HS-27A (cell line): ENCODE measurements at regions not wholly inside any gene's neighbourhood (a gene's known extent, or its start where the extent isn't known, plus 50 kb on each side); places are given as distances from the start of the nearest gene placed in this dataset.

Experiments used
- DNase-seq: peaks from one replicate; pipeline ENCODE4 v3.0.0-alpha.2; 2012; ENCODE audit warnings: low read depth, missing footprints

DNA sequence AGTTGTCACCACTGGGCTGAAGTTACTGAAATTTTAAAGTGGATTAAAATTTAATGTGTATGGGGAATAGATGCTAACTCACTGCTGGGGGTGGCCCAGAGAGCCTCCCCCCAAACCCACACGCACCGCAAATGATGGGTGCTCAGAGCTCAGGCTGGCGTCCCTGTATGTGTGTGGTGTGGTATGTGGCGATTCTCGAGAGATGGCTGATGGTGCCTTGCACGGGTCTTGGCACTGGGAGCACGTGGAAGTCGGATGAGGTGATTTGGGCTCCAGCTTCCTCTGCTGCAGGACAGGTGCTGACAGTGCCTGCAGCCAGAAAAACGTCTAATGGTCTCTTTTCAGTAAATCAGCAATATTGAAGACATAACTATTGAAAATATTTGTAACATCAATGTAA, 1473.3 kb downstream of the TBC1D22A start:
- no peak for DNase-seq

DNA sequence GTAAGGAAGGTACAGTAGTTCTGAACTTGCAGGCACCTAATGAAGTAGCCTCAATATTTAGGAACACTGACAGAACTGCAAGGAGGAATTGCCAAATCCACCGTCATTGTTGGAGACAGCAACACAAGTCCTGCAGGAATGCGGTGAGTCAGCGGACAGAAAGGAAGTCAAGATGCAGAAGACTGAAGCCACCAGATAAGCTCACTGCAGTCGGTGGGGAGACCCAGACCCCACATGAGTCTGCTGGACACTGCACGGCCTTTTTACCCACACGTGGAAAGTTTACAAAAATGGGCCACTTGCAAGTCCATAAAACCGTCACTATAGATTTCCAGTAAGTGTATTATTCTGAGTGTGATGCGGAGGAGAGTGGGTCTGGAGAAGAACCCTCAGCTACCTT, 1471.6 kb downstream of the TBC1D22A start:
- no peak for DNase-seq

DNA sequence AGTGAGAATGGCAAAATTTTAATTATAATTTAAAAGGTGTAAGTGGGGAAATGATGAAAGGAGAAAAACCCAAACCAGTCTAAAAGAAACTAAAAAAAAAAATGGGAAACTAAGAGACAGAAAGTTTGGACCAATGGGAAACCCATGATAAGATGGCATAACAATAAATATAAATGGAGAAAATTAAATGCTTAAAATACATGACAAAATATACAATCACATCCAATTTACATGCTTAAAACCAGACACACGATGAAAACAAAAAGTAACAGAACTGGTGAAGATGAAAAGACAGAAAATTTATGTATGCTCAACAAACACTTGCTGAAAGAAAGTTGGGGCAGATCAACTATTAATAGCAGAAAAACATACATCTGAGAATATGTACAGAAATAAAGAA, 1471.1 kb downstream of the TBC1D22A start:
- DNase-seq, result no peak

DNA sequence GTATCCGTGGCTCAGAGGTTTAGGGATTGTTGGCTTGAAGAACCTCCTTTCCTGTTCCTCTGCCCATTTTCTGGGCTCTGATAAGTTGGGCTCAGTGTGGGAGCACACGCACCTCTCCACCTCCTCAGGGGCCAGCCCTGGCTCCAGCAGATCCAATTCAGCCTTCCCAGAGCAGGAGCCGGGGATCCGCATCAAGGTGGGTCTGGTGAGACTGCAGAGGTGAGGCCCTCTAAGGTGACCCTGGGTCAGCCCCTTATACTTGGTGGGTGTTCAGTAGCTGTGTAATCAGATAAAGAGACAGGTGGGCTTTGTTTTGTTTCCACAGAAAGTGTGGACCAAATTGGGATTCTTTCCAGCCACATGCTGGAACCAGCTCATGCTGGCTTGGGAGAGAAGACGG, 1466.0 kb downstream of the TBC1D22A start:
- DNase-seq, result no peak

DNA sequence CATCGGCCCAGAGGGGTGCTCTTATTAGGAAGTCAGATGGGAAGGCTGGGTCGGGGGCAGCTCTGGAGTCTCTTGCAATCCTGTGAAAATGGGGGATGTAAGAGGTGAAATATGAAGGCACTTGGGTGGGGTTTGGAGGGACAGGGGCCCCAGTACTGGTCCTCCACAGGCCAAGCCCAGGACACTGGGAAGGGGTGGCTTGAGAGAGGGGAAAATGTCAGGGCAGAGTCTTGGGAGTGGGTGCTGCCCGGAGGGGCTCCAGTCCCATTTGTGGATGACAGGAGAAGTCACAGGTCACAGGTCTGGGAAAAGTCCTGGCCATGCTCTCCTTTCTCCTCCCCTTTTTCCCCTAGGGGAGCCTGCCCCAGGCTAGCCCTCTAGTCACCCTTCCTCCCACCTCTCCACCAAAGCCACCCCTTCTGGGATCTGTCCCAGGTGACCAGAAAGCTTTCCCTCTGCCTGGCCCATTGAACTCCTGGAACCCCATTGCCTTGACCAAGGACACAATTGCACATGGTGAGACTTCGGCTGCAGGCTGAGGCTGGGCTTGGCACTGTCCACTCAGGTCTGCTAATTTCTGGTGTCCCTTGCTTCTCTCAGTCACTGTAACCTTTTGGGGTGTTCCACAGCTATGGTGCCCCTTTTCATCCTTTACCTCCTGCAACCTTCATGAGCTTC, 1465.0 kb downstream of the TBC1D22A start:
- DNase-seq, result no peak

DNA sequence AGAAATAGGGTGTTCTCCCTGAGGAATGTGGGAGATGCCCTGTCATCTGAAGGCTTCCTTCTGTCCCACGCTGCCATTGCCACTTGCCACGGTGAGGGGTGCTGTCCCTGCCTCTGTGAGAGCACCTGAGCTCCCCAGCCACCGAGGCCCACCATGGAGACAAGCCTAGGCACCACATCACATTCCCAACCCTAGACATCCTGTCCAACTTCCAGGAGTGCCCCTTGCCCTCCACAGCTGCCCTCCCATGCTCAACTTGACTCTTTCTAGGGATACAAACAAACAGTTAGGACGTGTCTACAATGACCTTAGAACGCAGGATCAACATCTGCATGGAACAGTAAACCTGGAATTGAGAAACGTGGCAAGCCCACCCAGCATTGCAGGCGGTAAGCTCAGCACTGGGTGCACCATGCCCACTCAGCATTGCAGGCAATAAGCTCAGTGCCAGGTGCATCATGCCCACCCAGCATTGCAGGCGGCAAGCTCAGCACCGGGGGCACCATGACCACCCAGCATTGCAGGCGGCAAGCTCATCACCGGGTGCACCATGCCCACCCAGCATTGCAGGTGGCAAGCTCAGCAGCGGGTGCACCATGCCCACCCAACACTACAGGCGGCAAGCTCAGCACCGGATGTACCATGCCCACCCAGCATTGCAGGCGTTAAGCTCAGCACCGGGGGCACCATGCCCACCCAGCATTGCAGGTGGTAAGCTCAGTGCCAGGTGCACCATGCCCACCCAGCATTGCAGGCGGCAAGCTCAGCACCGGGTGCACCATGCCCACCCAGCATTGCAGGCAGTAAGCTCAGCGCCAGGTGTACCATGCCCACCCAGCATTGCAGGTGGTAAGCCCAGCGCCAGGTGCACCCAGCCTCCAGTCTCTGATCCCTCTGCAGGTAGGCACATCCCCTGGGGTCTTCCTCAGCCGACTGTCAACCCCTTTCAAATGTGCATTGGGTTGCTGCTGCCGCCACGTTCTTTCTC, 1463.9 kb downstream of the TBC1D22A start:
- no peak for DNase-seq

DNA sequence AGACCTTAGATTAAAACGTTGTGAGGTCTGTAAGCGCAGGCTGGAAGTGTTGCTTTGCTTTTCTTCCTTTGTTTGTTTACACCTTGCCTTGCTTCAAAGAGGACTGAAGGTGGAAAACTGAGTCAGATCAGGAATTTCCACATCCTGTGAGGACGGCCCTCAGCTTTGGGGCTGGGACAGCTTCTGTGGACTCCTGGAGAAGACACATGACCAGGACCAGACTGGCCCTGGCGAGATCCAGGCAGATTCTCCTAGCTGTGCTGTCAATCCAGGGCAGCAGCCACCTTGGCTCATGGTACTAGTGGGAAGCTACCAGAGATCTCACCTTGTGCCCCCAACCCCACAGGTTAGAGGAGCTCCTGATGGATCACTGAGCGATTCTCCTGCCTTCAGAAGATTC, 1461.9 kb downstream of the TBC1D22A start:
- DNase-seq, result no peak

DNA sequence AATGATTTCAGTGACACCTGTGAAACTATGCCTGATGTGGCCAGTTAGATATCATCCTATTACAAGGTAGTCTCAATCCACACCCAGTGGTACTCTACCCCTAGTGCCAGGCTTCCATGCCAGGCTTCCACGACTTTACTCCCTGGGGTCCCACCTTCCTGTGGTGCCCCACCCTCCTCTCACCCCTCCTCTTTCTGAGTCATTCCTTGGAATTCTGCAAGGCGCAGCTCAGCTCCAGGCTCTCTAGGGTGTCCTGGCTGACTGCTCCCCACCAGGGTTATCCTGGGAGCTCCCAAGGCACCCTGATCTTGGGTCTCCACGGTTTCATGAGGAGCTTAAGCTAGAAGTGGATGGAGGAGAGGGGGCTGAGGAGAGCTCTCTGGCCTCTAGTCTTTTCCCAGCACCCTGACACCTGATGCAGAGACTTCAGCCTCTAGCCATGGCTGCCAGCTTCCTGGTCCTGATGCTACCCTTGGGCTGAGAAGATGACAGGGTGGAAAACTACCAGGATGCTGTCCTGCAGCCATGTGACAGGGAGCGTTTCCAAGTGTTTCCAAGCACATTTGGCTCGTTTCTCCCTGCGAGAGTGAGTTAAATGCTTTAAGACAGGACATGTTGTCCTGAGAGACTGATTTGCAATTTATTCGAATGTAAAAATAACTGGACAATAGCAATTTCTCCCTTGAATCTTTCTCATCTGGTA, 1461.2 kb downstream of the TBC1D22A start:
- DNase-seq, result no peak

DNA sequence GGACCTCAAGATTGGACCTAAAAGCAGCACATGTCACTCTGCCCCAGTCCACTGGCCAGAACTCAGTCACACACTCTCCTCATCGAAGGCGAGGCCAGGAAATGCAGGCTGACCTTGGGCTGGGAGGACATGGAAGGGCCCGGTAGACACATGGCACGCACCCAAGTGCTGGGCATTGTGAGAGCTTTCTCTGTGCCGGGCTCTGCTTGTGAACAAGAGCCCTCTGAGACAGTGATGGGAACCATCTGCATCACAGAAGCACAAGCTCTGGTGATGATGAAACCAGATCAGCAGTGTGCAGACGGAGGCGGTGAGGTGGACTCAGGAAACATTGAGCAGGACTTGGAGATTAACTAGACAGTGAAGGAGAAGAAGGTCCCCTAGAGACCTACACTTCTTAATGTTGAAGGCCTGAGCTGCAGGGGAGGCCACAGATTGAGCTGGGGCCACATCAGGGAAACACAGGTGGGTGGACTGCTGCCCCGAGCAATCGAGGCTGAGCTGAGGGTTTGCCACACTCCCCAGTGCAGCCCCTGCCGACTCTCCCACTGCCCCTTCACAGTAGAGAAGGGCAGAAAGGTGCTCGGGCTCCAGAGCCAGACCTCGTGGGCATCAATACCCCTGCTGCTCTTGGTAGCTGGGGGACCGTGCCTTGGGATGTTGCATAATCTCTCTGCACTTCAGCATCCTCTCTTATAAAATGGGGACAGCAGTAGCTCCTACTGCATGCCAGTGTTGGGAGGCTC, 1460.5 kb downstream of the TBC1D22A start:
- DNase-seq, result no peak

DNA sequence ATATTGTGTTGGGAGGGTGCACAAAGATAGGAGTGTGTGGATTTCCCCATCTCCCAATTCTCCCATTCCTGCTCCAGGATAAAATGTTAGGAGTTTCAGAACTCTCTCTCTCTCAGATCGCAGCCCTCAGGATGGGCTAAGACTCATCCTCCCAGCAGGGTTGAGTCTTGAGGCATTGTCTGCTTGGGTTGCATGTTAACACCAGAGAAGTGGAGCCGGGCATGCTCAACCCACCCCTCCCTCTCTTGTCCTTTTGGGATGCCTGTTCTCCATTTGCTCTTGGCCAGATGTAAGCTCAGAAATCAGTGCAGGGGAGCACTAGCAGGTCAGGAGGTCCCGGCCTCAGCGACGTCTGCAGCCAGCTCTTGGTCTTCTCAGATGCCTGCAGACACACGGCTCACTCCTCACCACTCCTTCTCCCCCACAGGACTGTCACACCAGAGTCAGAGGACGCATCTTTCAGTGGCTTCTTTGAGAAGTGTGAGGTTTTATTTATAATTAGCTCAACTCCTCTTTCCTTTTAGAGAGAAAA, 1456.5 kb downstream of the TBC1D22A start:
- no peak for DNase-seq

DNA sequence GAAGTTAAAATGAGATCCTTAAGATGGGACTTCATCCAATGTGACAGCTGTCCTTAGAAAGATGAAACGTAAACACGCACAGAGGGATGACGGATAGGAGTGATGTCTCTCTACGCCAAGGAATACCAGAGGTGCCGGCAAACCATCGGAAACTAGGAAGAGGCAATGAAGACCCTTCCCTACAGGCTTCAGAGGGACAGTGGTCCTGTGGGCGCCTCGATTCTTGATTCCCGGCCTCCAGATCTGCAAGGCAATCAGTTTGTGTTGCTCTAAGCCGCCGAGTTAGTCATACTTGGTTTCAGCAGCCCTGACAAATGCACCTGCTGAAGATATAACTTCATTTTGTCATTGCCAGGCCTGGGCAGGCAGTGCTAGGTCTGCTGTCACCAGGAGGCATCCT, 1455.1 kb downstream of the TBC1D22A start:
- DNase-seq, result no peak

DNA sequence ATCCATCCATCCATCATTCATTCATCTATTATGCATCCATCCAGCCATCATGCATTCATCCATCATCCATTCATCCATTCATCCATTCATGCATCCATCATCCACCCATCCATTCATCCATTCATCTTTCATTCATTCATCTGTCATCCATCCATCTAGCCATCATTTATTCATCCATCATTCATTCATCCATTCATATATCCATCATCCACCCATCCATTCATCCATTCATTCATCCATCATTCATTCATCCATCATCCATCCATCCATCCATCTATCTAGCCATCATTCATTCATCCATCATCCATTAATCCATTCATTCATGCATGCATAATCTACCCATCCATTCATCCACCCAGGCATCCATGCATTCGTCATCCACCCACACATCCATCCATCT, 1450.3 kb downstream of the TBC1D22A start:
- no peak for DNase-seq

DNA sequence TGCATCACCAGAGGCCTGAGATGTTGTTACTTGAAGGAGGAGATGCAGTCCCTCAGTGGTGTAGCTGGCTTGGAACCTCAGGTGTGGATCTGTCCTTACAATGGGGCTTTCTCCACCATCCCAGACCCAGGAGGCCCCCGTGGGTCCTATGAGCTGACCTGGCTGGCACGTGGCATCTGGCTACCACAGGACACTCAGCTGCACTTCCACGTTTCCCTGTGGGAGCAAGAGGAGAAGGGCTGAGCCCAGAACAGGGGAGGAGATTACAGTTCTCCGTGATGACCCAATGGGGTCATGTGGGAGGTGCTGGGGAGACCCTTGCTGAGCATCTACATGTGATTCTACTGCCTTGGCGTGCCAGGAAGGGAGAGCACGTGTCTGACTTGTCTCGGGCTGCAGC, 1448.4 kb downstream of the TBC1D22A start:
- no peak for DNase-seq

DNA sequence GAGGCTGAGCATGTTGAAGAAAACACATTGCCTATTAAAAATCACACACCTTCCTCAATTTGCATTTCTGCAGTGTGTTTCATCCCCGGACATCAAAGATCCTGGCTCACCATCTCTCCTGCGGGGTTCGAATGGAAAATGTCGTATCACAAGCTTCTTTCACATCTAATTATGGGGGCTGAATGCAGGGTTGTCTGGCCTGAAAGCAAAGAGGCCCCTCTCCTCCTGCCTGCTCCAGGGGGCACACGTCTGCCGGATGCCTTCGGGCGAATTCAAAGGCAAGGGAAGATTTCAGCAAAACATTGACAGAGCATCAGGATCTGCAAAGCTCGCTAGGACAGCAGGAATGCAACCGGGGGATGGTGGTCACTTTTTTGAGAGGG, 1447.7 kb downstream of the TBC1D22A start:
- no peak for DNase-seq

DNA sequence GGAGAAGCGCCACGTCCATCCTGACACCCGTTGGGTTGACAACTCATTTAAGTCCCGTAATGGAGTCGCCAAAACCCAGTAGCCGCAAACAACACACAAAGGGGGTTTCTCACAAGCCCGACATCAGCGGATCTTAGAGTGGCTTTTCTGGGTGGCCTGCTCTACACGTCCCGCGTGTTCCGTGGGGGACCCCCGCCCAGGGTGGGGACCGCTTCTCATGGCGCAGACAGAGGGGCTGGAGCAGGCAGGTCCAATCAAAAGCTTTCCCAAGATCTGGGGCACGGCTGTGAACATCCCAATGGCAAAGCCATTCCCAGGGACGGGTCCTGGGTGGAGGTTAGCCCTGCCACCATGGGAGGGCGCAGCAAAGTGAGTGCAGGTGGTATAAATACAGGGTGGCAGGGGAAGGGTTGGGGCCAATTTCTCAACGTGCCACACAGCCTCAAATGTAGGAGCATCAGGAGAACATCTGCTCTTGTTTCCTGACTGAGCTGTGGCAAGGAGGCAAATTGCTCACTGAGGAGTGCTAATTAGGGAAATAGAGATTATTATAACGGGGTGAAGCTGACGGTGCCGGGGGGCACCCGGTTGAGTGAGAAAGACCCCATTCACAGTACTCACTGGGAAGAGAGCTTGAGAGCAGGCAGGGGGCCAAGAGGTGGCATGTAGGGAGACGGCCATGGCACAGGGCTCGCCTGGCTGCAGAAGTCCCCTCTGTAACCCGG, 1447.2 kb downstream of the TBC1D22A start:
- no peak for DNase-seq

DNA sequence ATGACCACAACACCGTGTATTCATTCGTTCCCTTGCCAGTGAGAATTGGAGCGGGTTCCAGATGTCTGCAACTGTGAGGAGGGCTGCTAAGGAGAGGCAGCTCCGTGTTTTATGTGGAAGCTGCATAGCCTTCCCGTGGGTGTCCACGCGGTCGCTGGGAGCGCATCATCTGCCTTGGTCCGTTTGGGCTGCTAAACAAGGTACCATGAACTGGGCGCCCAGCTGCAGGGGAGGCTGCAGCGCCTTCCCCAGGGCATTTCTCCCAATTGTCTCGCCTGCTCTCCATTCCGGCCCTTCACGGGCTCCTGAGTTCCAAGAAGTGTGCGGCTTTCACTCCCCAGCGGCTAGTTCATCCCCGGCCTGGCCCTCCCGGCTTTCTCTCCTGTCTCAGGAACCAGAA, 1446.4 kb downstream of the TBC1D22A start:
- DNase-seq, result no peak

DNA sequence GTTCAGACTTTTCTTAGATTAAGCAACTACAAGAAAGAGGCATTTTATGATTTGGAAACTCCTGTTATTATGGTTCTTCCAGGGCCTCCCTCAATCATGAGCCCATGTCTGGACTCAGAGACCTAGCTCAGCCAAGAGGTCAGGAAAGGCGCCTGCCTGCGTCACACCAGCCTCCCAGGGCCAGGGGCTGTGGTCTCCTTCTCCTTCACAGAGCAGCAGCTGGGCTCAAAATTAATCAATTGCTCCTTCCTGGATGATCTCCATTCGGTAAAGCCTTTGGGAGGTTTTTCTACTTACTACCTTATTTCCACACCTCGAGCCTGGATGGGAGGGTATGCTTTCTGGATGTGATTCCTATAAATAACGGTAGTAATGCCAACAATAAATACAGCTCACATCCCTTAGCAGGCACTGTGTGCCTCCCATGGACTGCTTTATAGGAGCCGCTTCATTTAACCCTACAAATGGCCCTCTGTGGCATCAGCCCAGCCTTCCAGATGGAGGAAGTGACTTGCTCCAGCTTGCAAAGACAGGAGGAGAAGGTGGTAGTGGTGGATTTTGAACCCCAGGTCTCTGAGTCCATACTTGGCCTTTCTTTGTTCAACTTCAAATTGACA, 1445.6 kb downstream of the TBC1D22A start:
- no peak for DNase-seq

DNA sequence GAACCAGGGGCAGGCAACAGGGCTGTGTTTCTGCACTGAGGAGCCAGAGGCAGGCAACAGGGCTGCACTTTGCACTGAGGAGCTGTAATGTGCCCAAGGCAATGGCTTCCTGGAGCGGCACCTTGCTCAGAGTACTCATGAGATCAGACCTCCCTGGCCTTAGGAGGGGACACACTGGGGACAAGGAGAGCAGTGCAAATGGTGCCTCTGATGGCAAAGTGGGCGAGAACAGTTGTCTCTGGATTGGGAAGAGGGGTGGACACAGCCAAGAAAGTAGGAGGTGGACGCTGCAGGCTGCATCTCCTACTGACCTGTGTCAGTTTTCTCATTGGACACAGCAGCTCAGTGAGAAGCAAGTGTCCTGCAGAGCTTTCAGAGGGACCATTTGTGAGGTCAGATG, 1443.3 kb downstream of the TBC1D22A start:
- DNase-seq, result no peak

DNA sequence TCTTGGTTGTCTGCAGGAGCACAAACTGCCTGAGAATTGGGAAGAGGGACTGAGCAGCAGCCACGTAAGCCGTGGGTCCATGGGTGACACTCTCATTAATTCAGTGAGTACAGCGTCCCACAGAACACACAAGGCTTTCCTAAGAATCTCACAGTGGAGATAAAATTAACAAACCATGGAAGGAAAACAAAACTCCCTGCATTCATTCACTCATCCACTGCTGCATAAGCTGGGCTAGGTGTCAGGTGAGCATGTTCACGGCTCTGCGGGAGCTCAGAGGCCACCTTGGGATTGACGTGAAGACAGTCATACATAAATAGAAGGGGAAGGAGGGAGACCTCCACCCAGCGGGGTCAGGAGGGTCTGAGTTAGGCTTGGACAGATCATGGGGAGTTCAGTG, 1442.7 kb downstream of the TBC1D22A start:
- DNase-seq, result no peak

DNA sequence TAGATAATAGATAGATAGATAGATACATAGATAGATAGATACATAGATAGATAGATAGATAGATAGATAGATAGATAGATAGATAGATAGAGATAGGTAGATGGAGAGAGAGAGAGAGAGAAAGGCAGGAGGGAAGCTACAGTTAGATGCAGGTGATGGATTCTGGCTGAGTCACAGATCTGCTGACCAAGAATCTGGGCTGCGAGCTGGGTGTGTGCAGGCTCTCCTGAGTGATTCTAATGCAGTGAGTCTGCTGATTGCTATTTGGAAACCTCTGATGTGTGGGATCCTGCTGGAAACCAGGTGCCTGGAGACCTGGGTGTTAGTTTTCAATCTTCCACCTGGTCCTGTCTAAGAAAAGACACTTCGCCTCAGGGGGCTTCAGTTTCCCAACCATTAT, 1441.8 kb downstream of the TBC1D22A start:
- no peak for DNase-seq

DNA sequence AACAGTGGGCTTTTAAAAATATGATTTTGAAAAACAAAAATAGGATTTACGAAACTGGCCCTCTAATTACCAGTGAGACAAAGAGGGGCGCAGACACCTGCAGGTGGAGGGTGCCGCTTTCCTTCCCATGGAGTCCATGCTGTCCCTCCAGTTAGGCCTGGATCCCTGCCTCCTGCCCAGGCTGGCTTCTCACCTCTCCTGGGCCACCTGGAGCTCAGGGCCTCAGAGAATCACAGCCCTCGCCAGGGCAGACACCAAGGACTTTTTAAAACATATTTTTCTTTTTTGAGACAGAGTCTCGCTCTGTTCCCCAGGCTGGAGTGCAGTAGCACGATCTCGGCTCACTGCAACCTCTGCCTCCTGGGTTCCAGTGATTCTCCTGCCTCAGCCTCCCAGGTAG, 1437.2 kb downstream of the TBC1D22A start:
- DNase-seq, result no peak
